Stimulated activated CD4-positive, alpha-beta T cell treated with anti-CD3 and anti-CD28 coated beads, Interleukin-2, amount 100 ng/mL, for 4 hours (primary cell): ENCODE measurements at regions not wholly inside any gene's neighbourhood (a gene's known extent, or its start where the extent isn't known, plus 50 kb on each side); places are given as distances from the start of the nearest gene placed in this dataset.

Experiments
- DNase-seq: peaks from one replicate; pipeline ENCODE4 v3.0.0-alpha.2; 2020; ENCODE audit warnings: low read depth

DNA sequence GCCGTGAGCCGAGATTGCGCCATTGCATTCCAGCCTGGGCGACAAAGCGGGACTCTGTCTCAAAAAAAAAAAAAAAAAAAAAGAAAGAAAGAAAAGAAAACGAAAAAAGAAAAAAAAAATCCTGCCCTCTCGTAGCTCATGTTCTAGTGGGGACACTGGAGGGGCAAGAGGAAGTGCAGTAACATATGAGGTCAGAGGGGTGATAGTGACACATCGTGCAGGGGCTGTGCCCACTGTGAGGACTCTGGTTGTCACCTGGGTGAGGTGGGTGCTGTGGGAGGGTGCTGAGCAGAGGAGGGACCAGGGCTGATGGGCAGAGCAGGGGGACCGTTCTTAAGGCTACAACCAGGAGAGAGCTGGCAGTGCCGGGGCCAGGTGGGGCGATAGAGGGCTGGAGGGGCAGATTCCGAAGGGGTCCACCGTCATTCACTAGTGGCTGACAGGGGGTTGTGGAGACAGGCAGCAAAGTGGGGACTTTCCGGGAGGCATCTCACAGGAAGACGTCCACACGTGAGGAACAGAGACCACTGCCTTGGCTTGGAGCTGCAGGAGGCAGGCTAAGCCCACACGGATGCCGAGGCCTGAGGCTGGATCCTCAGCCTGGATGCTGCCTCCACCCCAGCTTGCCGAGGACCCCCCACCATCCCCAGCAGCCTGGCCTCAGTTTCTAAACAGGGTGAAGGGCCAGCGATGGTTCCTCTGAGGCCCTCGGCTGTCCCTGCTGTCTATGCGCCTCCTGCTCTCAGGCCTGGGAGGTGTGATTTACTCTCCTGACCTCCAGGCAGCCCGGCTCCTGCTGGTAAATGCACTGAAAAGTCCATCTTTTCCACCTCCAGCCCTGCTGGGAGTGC, 154.3 kb upstream of the IQSEC1 start:
- DNase-seq = no peak

DNA sequence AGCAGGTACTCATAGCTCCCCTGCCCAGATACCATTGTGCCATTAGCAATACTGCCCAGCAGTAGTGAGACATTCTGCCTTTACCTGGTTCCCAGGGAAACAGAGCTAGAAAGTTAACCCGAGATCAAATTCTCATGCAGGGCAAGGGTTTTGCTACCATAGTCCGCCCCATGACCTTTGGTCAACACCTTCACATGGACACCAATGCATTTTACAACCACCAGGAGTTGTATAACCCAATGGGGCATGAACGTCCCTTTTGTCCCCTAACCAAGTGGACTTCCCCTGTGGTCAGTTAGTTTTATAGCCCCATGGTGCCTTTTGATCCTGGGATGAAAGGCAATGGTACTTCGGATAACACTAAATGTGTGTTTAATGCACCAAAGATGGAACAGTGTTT, 151.7 kb upstream of the IQSEC1 start:
- no peak for DNase-seq

DNA sequence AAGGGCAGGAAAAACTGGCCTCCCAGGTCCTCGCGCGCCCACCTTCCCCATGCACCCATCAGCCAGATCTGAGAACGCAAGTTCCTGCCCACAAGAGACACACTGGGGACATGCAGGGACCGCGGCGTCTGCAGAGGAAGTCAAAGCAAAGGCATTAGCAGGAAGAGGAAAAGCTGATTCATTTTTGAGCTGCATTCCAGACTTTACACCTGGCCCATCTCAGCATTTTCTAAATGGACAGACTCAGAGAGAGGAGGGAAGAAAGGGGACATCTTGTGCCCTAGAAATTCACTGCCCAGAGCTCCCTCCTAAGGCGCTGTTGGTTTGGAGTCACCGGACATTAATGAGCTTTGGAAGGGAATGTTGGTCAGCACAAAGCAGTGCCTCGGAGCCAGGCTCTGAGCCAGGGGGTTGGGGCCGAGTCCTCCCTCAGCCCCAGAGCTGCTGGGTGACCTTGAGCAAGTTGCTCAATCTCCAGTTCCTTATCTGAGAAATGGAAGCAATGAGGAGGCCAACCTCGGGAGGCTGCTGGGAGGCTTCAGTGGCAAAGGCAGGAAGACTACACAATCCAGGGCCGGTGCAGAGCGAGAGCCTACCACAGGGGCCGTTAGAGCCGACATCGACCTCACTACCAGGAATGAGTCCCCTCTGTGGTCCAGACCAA, 150.5 kb upstream of the IQSEC1 start:
- no peak for DNase-seq

DNA sequence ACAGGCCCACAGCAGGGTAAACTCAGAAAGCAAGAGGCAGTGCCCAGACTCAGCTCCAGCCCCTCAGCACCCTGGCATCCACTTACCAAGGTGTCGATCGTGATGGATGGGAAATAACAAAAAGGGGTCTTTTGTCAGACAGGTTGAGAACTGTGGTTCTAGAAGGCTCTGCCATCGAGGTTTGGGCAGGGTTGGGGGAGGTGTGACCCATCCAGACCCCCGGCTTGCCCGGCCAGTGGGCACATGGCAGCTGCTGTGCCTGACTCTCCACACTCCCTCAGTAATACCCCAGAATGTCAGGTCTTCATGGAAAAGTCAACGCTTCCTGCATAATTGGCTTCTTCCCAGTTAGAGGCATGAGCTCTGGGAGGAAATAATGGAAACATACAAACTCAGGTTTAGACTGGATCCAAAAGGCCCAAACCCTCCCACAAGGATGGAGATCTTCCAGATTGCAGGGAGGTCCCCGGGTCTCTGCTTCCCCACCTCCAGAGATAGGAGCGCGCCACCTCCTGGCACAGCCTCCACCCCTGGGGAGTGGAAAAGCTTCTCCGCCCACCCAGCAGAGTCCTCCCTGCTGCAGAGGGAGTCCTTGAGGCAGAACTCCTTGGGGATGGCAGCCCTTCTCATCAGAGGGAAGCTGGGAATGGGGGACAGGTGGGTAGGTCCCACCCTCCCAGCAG, 149.8 kb upstream of the IQSEC1 start:
- DNase-seq = no peak

DNA sequence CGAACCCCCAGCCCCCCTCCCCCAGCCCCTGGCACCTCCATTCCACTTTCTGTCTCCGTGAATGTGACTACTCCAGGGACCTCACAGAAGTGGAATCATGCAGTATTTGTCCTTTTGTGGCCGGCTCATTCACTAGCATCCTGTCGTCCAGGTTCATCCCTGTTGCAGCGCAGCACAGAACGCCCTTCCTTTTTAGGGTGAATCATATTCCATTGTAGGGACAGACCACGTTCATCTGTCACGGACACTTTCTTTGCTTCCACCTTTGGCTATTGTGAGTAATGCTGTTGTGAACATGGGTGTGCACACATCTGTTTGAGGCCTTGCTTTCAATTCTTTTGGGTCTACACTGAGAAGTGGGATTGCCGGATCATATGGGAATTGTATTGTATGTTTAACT, 148.9 kb upstream of the IQSEC1 start:
- no peak for DNase-seq

DNA sequence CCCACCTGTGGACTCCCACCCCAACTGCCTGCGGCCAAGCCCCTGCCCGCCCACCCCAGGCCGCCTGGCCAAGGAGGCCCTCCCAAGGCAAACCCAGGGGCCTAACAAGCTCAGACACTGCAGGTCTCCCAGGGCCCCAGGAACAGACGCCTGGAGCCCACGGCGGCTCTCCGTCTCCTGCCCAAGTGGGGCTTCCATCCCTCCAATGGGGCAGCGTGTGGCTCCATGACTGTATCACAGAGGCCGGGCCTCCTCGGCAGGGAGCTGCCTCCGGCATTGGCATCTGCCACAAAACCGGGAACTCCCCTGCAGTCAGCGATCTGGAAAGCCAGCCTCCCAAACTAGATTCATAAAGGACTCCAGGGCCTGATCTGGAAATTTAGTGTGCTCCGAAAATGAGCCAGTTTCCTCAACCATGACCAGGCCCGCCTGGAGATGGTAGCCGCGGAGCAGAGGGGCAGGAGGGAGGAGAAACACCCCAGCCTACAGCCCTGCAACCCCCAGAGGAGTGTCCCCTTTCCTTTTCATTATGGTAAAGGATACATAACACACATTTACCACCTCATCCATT, 148.3 kb upstream of the IQSEC1 start:
- no peak for DNase-seq

DNA sequence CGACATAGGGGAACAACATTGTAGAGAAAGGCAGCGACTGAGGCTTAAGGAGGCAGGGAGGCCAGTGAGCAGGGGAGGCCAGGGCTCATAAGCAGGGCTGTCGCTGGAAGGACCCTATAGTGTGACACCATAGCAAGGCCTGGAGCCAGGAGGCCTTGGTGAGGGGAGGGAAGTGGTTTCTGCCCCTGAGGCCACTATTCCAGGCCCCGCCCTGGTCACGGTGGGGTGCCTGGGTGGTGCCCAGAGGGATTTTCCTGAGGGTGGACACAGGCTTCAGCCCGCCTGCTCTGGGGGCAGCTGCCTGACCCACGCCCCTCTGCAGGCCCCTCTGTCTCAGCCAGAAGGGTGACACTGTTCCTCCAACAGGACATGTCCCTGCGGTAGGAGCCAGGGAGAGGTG, 147.8 kb upstream of the IQSEC1 start:
- DNase-seq = no peak

DNA sequence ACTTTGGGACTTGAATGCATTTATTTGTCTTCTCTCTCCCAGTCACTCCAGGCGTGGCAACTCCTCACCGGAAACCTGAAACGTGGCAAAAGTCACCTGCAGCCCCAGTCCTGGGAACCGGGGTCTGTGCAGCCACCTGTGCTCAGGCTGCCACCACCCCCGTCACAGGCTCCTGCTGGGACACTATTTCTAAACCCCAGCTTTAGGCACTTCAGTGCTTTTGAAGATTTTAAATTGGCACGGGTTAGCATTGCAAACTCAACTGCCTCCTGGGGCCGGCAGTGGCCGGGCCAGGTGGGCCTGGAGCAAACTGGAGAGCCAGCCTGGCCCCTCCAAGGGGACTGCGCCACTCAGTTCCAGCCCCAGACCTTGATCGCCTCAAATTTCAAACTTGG, 146.7 kb upstream of the IQSEC1 start:
- no peak for DNase-seq

DNA sequence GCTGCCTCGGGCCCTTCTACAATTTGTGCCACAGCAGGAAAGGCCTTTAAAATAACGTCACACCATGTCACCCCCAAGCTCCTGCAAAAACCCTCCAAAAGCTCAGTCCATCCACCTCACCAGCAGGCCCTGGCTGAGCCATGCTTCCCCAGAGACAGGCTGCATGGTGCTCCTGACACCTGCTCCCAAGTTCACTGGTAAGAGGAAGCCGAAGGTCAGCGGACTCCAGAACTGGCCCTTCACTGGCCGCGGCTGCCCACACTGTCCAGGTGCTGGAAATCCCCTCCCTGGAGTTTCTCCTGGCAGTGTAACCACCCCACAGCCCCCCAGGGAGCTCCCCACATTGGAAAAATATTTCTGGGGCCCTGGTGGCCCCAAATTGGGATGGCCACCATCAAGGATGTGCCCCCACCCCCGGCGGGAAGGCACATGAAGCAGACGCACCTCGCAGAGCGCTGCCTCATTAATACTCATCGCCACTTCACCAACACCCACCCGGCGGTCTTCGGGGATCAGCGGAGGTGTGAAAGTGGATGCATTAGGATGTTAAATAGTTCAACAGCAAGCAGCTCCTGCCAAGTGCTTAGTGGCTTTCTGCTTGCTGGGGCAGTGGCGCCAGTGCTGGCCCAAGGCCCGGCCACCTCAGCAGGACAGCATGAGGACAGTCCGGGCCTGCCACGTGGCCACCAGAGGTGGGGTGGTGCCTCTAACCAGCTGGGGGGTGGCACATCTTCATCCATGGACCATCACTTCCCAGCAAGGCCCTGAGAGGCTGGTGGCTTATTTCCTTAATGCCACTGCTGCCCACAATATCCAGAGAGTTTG, 146.1 kb upstream of the IQSEC1 start:
- DNase-seq = no peak

DNA sequence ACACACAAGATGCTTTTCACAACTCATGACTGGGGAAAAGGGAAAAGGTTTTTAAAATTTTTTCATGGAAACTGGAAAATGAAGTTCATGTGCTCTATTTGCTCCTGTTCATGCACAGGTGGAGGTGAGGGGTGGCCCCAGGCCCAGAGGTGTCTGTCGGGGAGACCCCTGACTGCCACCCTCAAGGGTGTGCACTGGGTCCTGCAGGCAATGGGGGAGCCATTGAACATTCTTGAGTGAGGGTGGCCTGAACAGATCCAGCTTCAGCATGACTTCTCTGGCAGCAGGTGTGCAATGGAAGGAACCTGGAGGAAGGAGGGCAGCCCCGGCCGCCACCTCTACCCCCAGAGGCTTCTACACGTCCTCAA, 145.3 kb upstream of the IQSEC1 start:
- DNase-seq = no peak

DNA sequence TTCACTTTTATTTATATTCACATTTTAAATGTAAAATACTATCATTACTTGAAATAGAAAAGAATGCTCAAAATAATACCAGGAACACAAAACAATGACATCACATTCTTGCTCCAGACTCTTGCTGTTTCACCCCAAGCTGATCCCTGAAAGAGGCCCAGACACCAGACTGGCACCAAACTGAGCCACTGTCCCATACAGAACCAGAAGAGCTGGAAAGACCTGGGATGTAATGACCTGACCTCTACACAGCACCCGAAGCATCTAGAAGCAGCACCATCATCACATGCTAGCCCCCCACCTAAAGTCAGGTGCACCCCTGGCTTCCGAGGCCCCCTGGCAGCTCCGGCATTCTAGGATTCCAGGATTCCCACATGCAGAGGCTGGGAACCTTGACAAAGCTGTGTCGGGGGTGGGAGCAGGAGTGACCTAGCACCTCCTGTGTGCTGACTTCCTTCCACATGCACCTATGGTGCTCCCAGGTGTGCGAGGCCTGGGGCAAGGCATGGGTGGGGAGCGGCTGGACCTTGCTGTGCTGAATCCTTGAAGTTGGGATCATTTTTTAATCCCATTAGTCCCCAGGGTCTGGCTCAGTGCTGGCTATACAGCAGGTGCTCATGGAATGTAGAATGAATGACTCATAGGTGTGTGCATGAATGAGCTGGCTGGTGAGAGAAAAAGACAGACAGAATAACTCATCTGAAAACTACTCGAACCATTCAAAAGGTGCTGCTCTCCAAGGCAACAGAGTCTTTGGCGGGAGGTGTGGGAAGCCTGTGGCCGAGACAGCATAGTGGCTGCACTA, 144.7 kb upstream of the IQSEC1 start:
- no peak for DNase-seq

DNA sequence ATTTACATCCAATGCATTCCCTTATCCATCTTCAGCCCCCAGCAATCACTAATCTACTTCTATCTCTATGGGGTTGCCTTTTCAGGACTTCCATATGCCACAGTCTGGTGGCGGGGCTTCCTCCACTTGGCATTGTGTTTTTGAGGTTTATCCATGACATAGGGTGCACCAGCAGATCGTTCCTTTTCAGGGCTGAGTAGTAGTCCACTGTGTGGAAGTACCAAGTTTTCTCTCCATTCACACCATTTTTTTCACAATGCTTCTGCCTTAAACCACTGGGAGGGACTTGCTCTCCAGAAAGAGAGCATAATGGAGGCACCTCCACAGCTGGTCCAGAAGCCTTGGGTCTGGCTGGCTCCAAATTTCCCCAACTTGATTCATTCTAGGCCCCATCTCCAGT, 144.0 kb upstream of the IQSEC1 start:
- DNase-seq = no peak

DNA sequence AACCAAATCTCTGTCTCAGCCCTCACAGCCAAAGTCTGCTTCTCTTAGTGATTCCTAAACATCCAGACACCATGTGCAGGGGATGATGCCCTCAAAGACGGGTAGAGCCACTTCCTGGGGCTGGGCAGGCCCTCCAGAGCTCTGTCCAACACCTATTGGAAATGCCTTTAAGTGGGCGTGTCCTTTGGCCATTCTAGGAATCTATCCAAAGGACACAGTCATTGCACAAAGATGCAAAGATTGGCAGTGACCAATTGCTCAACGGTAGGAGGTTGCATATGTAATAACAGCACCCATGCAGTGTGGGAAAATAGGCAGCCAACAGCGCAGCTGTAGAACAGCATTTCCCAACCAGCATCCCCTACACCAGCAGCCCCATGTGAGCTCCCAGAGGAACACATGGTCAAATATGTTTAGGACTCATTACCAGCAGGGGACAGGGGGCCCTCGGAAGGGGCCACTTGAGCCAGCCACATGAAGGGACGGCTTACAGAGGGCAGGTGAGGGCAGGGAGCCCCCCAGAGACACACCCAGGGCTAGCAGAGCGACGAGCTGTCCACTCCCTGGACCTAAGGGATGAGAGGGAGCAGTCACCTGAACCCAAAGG, 142.8 kb upstream of the IQSEC1 start:
- no peak for DNase-seq

DNA sequence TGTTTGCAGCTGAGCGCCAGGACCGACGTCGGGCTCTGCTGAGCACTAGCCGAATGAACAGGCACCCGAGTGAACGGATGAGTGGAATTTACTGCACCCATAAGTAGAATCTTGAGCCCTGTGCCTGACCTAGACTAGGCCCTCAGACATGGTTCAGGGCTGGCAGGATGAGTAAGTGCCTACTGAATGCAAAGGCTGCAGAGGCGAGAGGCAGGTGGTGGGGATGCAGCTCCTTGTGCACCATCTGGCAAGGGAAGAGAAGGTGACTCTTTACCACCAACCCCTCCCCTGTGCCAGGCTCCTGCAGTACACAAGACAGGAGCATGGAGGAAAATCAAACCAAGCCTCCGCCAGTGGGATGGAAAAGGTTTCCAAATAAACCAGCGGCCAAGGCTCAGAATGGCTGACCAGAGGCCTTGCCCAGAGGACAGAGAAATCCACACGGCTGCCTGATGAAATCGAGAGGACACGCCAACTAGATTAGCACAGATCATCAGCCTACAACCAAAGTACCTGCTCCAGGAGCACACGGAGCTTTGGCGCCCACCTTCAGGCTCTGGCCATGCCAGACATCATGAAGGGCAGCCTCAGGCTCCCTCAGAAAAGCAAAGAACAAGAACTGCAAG, 141.7 kb upstream of the IQSEC1 start:
- no peak for DNase-seq

DNA sequence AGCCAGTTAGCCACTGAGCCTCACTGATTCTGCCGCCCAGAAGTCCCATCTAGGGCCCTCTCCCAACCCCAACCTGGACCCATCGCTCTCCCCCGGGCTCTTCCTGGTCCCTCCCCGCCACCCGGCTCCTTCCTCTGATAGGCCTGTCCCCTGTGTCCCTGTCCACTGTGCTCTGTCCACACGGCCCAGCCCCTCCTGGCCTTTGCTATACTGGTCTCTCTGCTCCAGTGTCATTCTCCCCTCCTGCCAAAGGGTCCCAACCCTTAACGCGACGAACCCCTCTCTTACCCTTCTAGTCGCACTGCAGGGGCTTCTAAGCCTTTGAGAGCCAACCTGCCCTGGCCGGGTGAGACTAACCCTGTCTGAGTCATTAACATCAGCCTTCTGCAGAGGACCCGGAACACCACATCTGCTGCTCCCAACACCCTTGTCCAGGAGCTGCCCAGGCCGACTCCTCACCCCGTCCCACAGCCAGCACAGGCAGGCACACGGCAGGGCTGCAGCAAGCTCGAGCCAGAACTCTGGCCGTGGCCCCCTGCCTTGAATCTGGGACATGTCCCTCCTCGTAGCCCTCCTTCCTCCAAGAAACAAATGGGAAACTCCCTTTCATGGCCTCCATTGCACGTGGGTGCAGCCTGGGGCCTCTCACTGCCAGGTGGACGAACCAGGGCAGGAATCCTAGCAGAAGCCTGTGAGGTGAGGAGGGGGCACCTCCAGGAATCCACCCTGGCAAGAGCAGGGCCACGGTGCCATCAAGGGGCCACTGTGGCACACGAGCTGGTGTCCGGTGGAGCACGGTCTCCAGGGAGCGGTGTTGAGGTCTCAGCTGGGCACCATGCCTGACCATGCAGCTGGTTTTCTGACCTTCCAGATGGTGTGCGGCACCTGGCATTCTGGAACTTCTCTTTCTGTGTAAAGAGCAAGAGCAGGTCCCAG, 140.9 kb upstream of the IQSEC1 start:
- no peak for DNase-seq

DNA sequence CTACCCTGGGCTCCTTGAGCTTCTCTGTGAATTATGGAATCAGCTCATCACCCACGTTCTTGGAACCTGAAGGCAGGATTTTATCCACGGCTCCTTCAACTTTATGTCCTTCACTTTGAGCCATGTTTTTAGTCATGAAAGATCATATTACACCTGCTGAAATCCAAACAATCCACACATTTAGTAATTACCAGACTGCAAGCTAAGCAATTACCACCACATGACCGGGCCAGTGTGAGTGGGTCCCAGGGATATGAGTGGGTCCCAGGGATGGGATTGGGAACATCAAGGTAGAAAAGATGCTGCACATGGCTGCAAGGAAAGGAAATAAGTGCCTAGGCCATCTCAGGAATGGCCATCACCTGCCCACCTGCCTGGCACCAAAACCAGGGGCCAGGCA, 140.3 kb upstream of the IQSEC1 start:
- DNase-seq = no peak

DNA sequence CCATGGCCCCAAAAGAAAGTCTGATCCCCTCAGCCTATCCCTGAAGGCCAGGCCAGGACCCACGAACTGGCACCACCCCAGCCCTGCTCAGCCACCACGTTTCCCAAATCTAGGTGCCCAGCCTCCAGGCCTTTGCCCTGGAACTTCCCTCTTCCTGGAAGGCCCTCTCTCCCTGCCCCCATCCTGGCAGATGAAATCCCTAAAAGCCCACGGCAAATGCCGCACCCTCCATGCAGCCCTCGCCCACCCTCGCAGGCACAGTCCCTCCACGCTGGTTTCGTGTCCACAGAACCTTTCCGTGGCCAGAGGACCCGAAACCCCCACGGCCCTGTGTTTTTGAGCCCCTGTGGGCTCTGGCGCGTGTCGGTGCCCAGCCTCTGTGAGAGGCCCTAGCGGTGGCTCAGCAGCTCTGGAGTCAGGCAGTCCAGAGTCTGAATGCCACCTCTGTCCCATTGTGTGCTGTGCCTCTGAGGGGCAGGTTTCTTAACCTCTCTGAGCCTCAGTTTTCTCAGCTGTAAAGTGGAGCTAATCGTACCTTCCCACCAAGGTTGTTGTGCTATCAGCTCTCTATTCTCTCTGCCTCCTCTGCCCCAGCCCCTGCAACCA, 138.5 kb upstream of the IQSEC1 start:
- DNase-seq = no peak

DNA sequence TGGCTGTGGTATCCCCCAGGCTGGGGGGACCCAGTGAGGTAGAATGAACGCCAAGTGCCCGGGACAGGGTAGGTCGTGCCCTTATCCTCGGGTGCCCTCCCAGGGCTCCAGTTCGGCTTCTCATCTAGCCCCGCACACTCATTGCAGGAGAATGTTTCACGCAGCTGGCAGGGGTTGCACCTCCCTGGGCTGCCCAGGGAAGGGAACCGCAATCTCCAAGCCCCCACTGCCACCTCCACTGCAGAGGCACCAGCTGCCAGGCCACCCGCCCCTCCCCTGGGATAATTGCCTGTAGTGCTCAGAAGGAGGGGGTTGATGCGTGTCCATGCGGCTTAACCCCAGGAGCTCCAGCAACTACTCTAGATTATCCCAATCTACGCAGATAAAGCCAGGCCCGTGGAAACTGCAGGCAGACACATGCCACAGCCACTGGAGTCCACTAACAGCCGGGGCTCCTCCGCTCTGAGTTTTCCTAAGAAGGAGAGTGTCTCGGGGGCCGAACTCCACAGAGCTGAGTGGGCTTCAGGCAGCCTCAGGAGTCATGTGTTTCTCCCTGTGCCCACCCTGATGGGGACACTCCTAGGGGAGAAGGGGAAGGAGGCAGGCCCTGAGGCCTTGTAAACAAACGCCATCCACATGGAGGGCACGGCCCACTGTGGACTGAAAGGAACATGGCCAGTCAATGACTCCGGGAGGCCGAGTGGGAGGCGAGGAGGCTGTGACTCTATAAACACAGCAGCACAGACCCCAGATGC, 137.2 kb upstream of the IQSEC1 start:
- DNase-seq = no peak
